Spinal cord (tissue), 9 donors: ENCODE measurements at regions not wholly inside any gene's neighbourhood (a gene's known extent, or its start where the extent isn't known, plus 50 kb on each side); places are given as distances from the start of the nearest gene placed in this dataset.
"Not testable (repeated sequence)": the region's sequence is repeated elsewhere in the genome, so short reads cannot be mapped to it uniquely, and the experiment has no call there.

Source experiments
- DNase-seq, 6 donors: peaks; one replicate each; pipeline versions ENCODE4 v3.0.0 to v3.0.0-alpha.2; 2013 to 2015; ENCODE audit warnings: low spot score in 6 of 6, low read depth in 4 of 6
- H3K27ac ChIP-seq: one replicate; pipeline ENCODE4 v1.5.1; 2013; ENCODE audit warnings: low read depth, low read length, control low read depth
- H3K27me3 ChIP-seq: one replicate; pipeline ENCODE4 v1.6.1; 2013; ENCODE audit warnings: low read length; ENCODE audit not compliant: control insufficient read depth, insufficient read depth
- H3K36me3 ChIP-seq: one replicate; pipeline ENCODE4 v1.6.1; 2013; ENCODE audit warnings: low read length; ENCODE audit not compliant: control insufficient read depth, insufficient read depth
- H3K4me1 ChIP-seq: one replicate; pipeline ENCODE4 v1.6.1; 2013; ENCODE audit warnings: low read length; ENCODE audit not compliant: control insufficient read depth, insufficient read depth
- H3K4me3 ChIP-seq: one replicate; pipeline ENCODE4 v1.5.1; 2013; ENCODE audit warnings: low read depth, low read length, control low read depth
- H3K9me3 ChIP-seq: one replicate; pipeline ENCODE4 v1.6.1; 2013; ENCODE audit warnings: low read length; ENCODE audit not compliant: control insufficient read depth, insufficient read depth
- WGBS: methylation state at CpG from one replicate; pipeline ENCODE4 v1.1.5; 2013; ENCODE audit warnings: missing lambda C conversion rate; ENCODE audit not compliant: insufficient coverage; 5-methylcytosine and 5-hydroxymethylcytosine counted together
- donor health status: healthy.

- Histone ChIP-seq H3K4me1 (no peaks in the 10 kb centered on the region), H3K9me3 (no peaks in the 10 kb centered on the region), H3K36me3 (no peaks in the 10 kb centered on the region), H3K27ac (no peak overlapping the region), H3K27me3 (no peaks in the 10 kb centered on the region), H3K4me3 (no peak overlapping the region)
- DNase-seq: no peak
- 92% methylated on average over 2 of the region's 4 CpGs for WGBS
Measured at GRCh38 chr2:129518937-129519336, 460.5 kb upstream of the RAB6C start.

GRCh38 chr2:129532158-129532557, 447.3 kb upstream of the RAB6C start:
- not testable (repeated sequence) for H3K27ac ChIP-seq, DNase-seq, H3K36me3 ChIP-seq, H3K4me3 ChIP-seq, H3K9me3 ChIP-seq, H3K27me3 ChIP-seq, H3K4me1 ChIP-seq
- WGBS: 97% methylated on average over 9 of the region's 9 CpGs

- Histone ChIP-seq H3K36me3 (no peaks in the 10 kb centered on the region), H3K4me1 (no peaks in the 10 kb centered on the region), H3K4me3 (no peak overlapping the region), H3K27me3 (no peaks in the 10 kb centered on the region), H3K27ac (no peak overlapping the region), H3K9me3 (no peaks in the 10 kb centered on the region)
- no peak for DNase-seq
- WGBS: 77% methylated on average over 2 of the region's 3 CpGs
Measured at GRCh38 chr2:129548880-129549279, 430.6 kb upstream of the RAB6C start.

- WGBS: 90% methylated on average over 2 of the region's 4 CpGs
Measured at GRCh38 chr2:129550536-129550935, 428.9 kb upstream of the RAB6C start.

GRCh38 chr2:129554373-129554772, 425.1 kb upstream of the RAB6C start:
- Histone ChIP-seq H3K27ac (no peak overlapping the region), H3K4me1 (peaks cover 4% of the 10 kb centered on the region), H3K4me3 (no peak overlapping the region), H3K27me3 (no peaks in the 10 kb centered on the region), H3K9me3 (no peaks in the 10 kb centered on the region), H3K36me3 (no peaks in the 10 kb centered on the region)
- 47% methylated on average over 3 of the region's 3 CpGs for WGBS
- no peak for DNase-seq

More at GRCh38 chr2:129550536-129550935, 428.9 kb upstream of the RAB6C start:
- DNase-seq: no peak
- H3K27ac ChIP-seq: no peak overlapping the region
- H3K36me3 ChIP-seq: no peaks in the 10 kb centered on the region
- no peaks in the 10 kb centered on the region for H3K4me1 ChIP-seq
- H3K9me3 ChIP-seq: no peaks in the 10 kb centered on the region
- H3K27me3 ChIP-seq: no peaks in the 10 kb centered on the region
- no peak overlapping the region for H3K4me3 ChIP-seq

GRCh38 chr2:129559101-129559500, 420.4 kb upstream of the RAB6C start:
- Histone ChIP-seq H3K9me3 (no peaks in the 10 kb centered on the region), H3K27me3 (no peaks in the 10 kb centered on the region), H3K4me1 (peaks cover 4% of the 10 kb centered on the region), H3K36me3 (no peaks in the 10 kb centered on the region), H3K27ac (no peak overlapping the region), H3K4me3 (no peak overlapping the region)
- DNase-seq: peak in 1 of 6 donors; percentile 15
- 71% methylated on average over 7 of the region's 8 CpGs for WGBS

- Histone ChIP-seq H3K9me3 (no peaks in the 10 kb centered on the region), H3K27ac (no peak overlapping the region), H3K36me3 (no peaks in the 10 kb centered on the region), H3K4me1 (peaks cover 2% of the 10 kb centered on the region), H3K27me3 (no peaks in the 10 kb centered on the region), H3K4me3 (no peak overlapping the region)
- WGBS: 38% methylated on average over 3 of the region's 5 CpGs
- DNase-seq: peak in 2 of 6 donors; percentile 43 to 54
Measured at GRCh38 chr2:129565551-129566109, 413.8 kb upstream of the RAB6C start.

GRCh38 chr2:129570812-129571211, 408.7 kb upstream of the RAB6C start:
- not testable (repeated sequence) for H3K4me3 ChIP-seq, H3K36me3 ChIP-seq
- WGBS: no CpG with 5 or more reads among the region's 2 CpGs

GRCh38 chr2:129575431-129575830, 404.0 kb upstream of the RAB6C start:
- H3K4me3 ChIP-seq: no peak overlapping the region
- no peaks in the 10 kb centered on the region for H3K4me1 ChIP-seq
- WGBS: no CpG with 5 or more reads among the region's 2 CpGs
- H3K36me3 ChIP-seq: no peaks in the 10 kb centered on the region
- no peak overlapping the region for H3K27ac ChIP-seq
- peaks cover 2% of the 10 kb centered on the region for H3K9me3 ChIP-seq
- peak in 2 of 6 donors; percentile 32 to 63 for DNase-seq
- H3K27me3 ChIP-seq: no peaks in the 10 kb centered on the region

More at GRCh38 chr2:129570812-129571211, 408.7 kb upstream of the RAB6C start:
- DNase-seq, H3K27me3 ChIP-seq, H3K27ac ChIP-seq, H3K9me3 ChIP-seq, H3K4me1 ChIP-seq: not testable (repeated sequence)

- Histone ChIP-seq H3K9me3 (peaks cover 2% of the 10 kb centered on the region), H3K27ac (no peak overlapping the region), H3K4me1 (no peaks in the 10 kb centered on the region), H3K4me3 (no peak overlapping the region), H3K27me3 (no peaks in the 10 kb centered on the region), H3K36me3 (no peaks in the 10 kb centered on the region)
- no peak for DNase-seq
- WGBS: 80% methylated on average over 1 of the region's 4 CpGs
Measured at GRCh38 chr2:129575880-129576279, 403.6 kb upstream of the RAB6C start.
